SK-N-MC (cell line): ENCODE measurements at regions not wholly inside any gene's neighbourhood (a gene's known extent, or its start where the extent isn't known, plus 50 kb on each side); places are given as distances from the start of the nearest gene placed in this dataset.

Experiments
- EZH2 ChIP-seq: fragments of 200-600 bp; sonication (generic); IDR thresholded peaks from one replicate; pipeline ENCODE4 v1.6.1; 2017; ENCODE audit warnings: antibody characterized with exemption
- FOXP2 ChIP-seq: optimal IDR thresholded peaks from 2 replicates; pipeline ENCODE3; 2011; ENCODE audit warnings: mild to moderate bottlenecking, moderate library complexity; ENCODE audit not compliant: insufficient read depth; ENCODE audit errors: extremely low read length, control extremely low read depth
- POLR2AphosphoS5 ChIP-seq: IDR thresholded peaks from 2 replicates; pipeline ENCODE4 v1.6.1; 2012; ENCODE audit warnings: mild to moderate bottlenecking, low read depth, low read length, borderline replicate concordance

GRCh38 chr14:86404989-86405649, 875.2 kb downstream of the FLRT2 start:
- TF ChIP-seq EZH2: no peak
- TF ChIP-seq POLR2AphosphoS5: no peak; the same call in 1 of the 2 replicates
- no peak for TF ChIP-seq FOXP2
